IMR-90 (cell line): ENCODE measurements at regions not wholly inside any gene's neighbourhood (a gene's known extent, or its start where the extent isn't known, plus 50 kb on each side); places are given as distances from the start of the nearest gene placed in this dataset.

Experiments
- ATAC-seq: fragments of 200-7000 bp; cut with Tn5 transposase; 2 replicates; pipeline ENCODE4 v1.9.1; 2020; ENCODE audit warnings: low read depth, mild to moderate bottlenecking, moderate library complexity
- BruUV-seq: library from RNA; stranded (reverse); fragments of 400-500 nt; replicated peaks from 2 replicates; lab custom pipeline; 2021; lab: Mats Ljungman, UMichigan
- CTCF ChIA-PET: fragments of 300-600 bp; formaldehyde crosslinking; extraction: SDS; loops from one replicate; lab custom pipeline; 2021; ENCODE audit warnings: antibody characterized with exemption; lab: Yijun Ruan, JAX
- POLR2A ChIA-PET: fragments of 300-600 bp; sonication (Branson Sonifier 250); formaldehyde crosslinking; loops from one replicate; lab custom pipeline; 2022; ENCODE audit warnings: antibody characterized with exemption; ENCODE audit not compliant: unreplicated experiment; lab: Charles Lee
- DNase-seq: peaks from one replicate; pipeline ENCODE4 v3.0.0; 2013
- H2AFZ ChIP-seq: replicated peaks from 2 replicates; pipeline ENCODE3; 2013; ENCODE audit warnings: low read length, mild to moderate bottlenecking; ENCODE audit not compliant: poor library complexity
- H2AK5ac ChIP-seq: 2 replicates; pipeline ENCODE4 v1.6.1; 2013; ENCODE audit warnings: low read depth, low read length, inconsistent platforms
- H2AK9ac ChIP-seq: replicated peaks from 2 replicates; pipeline ENCODE3; 2013; ENCODE audit warnings: mild to moderate bottlenecking, low read depth, low read length, moderate library complexity; ENCODE audit not compliant: poor library complexity
- H2BK120ac ChIP-seq: 2 replicates; pipeline ENCODE4 v1.6.1; 2013; ENCODE audit warnings: low read depth, low read length, inconsistent platforms
- H2BK15ac ChIP-seq: 3 replicates; pipeline ENCODE4 v1.6.1; 2013; ENCODE audit warnings: low read depth, low read length, inconsistent platforms
- H2BK20ac ChIP-seq: 2 replicates; pipeline ENCODE4 v1.6.1; 2013; ENCODE audit warnings: low read depth, mild to moderate bottlenecking, inconsistent platforms, low read length, moderate library complexity
- H2BK5ac ChIP-seq: 2 replicates; pipeline ENCODE4 v1.6.1; 2013; ENCODE audit warnings: mild to moderate bottlenecking, low read depth, low read length, inconsistent platforms; ENCODE audit not compliant: poor library complexity, severe bottlenecking
- H3K14ac ChIP-seq: replicated peaks from 2 replicates; pipeline ENCODE4 v1.6.1; 2013; ENCODE audit warnings: low read depth, low read length, inconsistent platforms
- H3K18ac ChIP-seq: 2 replicates; pipeline ENCODE4 v1.6.1; 2013; ENCODE audit warnings: low read depth, low read length, control low read depth
- H3K23ac ChIP-seq: 2 replicates; pipeline ENCODE4 v1.6.1; 2013; ENCODE audit warnings: low read depth, low read length, inconsistent platforms
- H3K27ac ChIP-seq: 2 replicates; pipeline ENCODE4 v1.5.1; 2013; ENCODE audit warnings: mild to moderate bottlenecking, control low read depth, low read length; ENCODE audit not compliant: insufficient read depth
- H3K27me3 ChIP-seq: 2 replicates; pipeline ENCODE4 v1.6.1; 2013; ENCODE audit warnings: low read length; ENCODE audit not compliant: control insufficient read depth, insufficient read depth
- H3K36me3 ChIP-seq: 2 replicates; pipeline ENCODE4 v1.6.1; 2013; ENCODE audit warnings: low read length, mixed read lengths; ENCODE audit not compliant: control insufficient read depth, insufficient read depth
- H3K4ac ChIP-seq: 2 replicates; pipeline ENCODE4 v1.6.1; 2013; ENCODE audit warnings: low read depth, low read length, inconsistent platforms
- H3K4me1 ChIP-seq: 2 replicates; pipeline ENCODE4 v1.6.1; 2013; ENCODE audit warnings: low read length, mixed read lengths; ENCODE audit not compliant: control insufficient read depth, insufficient read depth
- H3K4me2 ChIP-seq: 2 replicates; pipeline ENCODE4 v1.6.1; 2013; ENCODE audit warnings: low read depth, mild to moderate bottlenecking, control low read depth, low read length, moderate library complexity
- H3K4me3 ChIP-seq: 2 replicates; pipeline ENCODE4 v1.5.1; 2013; ENCODE audit warnings: low read depth, mild to moderate bottlenecking, control low read depth, low read length, moderate library complexity; ENCODE audit not compliant: insufficient read depth
- H3K56ac ChIP-seq: 2 replicates; pipeline ENCODE4 v1.6.1; 2013; ENCODE audit warnings: low read length, inconsistent platforms; ENCODE audit not compliant: insufficient read depth; ENCODE audit errors: extremely low read depth
- H3K79me1 ChIP-seq, 2 experiments: 2 replicates each; pipeline ENCODE4 v1.6.1; 2013; ENCODE audit warnings: low read length in 2 of 2, inconsistent platforms in 1 of 2, low read depth in 1 of 2
- H3K9ac ChIP-seq: 2 replicates; pipeline ENCODE4 v1.6.1; 2013; ENCODE audit warnings: low read depth, low read length, control low read depth
- H3K9me1 ChIP-seq: 2 replicates; pipeline ENCODE4 v1.6.1; 2013; ENCODE audit warnings: low read length, inconsistent platforms; ENCODE audit not compliant: insufficient read depth
- H3K9me3 ChIP-seq: 2 replicates; pipeline ENCODE4 v1.6.1; 2013; ENCODE audit warnings: low read length; ENCODE audit not compliant: control insufficient read depth, insufficient read depth
- H4K20me1 ChIP-seq: 2 replicates; pipeline ENCODE4 v1.6.1; 2013; ENCODE audit warnings: low read length, inconsistent platforms; ENCODE audit not compliant: insufficient read depth
- H4K5ac ChIP-seq: 2 replicates; pipeline ENCODE4 v1.6.1; 2013; ENCODE audit warnings: mild to moderate bottlenecking, low read depth, low read length, control low read depth
- H4K8ac ChIP-seq, 2 experiments: 2 replicates each; pipeline ENCODE4 v1.6.1; 2013; ENCODE audit warnings: low read depth in 2 of 2, low read length in 2 of 2, control low read depth in 1 of 2, inconsistent platforms in 1 of 2
- H4K91ac ChIP-seq: 2 replicates; pipeline ENCODE4 v1.6.1; 2013; ENCODE audit warnings: low read depth, low read length, inconsistent platforms; ENCODE audit not compliant: insufficient read depth
- BHLHE40 ChIP-seq: fragments of 150-350 bp; IDR thresholded peaks from 2 replicates; pipeline ENCODE4 v1.6.1; 2016; ENCODE audit warnings: mild to moderate bottlenecking, low read depth, low read length
- CEBPB ChIP-seq: IDR thresholded peaks from 2 replicates; pipeline ENCODE4 v1.6.1; 2012; ENCODE audit warnings: low read depth, low read length, improper control_type of control experiment
- CHD1 ChIP-seq: IDR thresholded peaks from 2 replicates; pipeline ENCODE4 v1.6.1; 2012; ENCODE audit warnings: low read depth, low read length, improper control_type of control experiment
- FOS ChIP-seq: fragments of 150-350 bp; IDR thresholded peaks from 2 replicates; pipeline ENCODE4 v1.6.1; 2016; ENCODE audit warnings: low read depth, low read length
- MAFK ChIP-seq: IDR thresholded peaks from 2 replicates; pipeline ENCODE4 v1.6.1; 2012; ENCODE audit warnings: low read depth, low read length, improper control_type of control experiment
- MXI1 ChIP-seq: IDR thresholded peaks from 2 replicates; pipeline ENCODE4 v1.6.1; 2012; ENCODE audit warnings: low read depth, mild to moderate bottlenecking, low read length, moderate library complexity, borderline replicate concordance
- NFE2L2 ChIP-seq: fragments of 150-350 bp; IDR thresholded peaks from 2 replicates; pipeline ENCODE4 v1.6.1; 2016; ENCODE audit warnings: low read depth, mild to moderate bottlenecking, low read length
- POLR2A ChIP-seq: IDR thresholded peaks from 2 replicates; pipeline ENCODE4 v1.6.1; 2012; ENCODE audit warnings: mild to moderate bottlenecking, low read depth, low read length
- RAD21 ChIP-seq: IDR thresholded peaks from 2 replicates; pipeline ENCODE4 v1.6.1; 2012; ENCODE audit warnings: low read length, improper control_type of control experiment
- RCOR1 ChIP-seq: IDR thresholded peaks from 2 replicates; pipeline ENCODE4 v1.6.1; 2012; ENCODE audit warnings: mild to moderate bottlenecking, low read length, improper control_type of control experiment; ENCODE audit not compliant: insufficient replicate concordance
- RFX5 ChIP-seq: IDR thresholded peaks from 2 replicates; pipeline ENCODE4 v1.8.0; 2012; ENCODE audit warnings: low read depth, mild to moderate bottlenecking, low read length, moderate library complexity
- SMC3 ChIP-seq: fragments of 150-350 bp; IDR thresholded peaks from 2 replicates; pipeline ENCODE4 v1.6.1; 2016; ENCODE audit warnings: low read depth, mild to moderate bottlenecking, antibody characterized with exemption, low read length, moderate library complexity
- USF2 ChIP-seq: fragments of 150-350 bp; IDR thresholded peaks from 2 replicates; pipeline ENCODE4 v1.6.1; 2017; ENCODE audit warnings: mild to moderate bottlenecking, antibody characterized with exemption, low read length, low read depth
- dilution Hi-C: fragments of 300-500 bp; cut with HindIII; formaldehyde crosslinking; loops from one replicate; pipeline ENCODE4 v1.14.3; 2018; ENCODE audit warnings: low sequenced_read_pairs; ENCODE audit not compliant: unreplicated experiment
- in situ Hi-C: fragments of 300-500 bp; cut with MboI; formaldehyde crosslinking; loops from 3 replicates; pipeline ENCODE4 v1.14.3; 2019; ENCODE audit warnings: low sequenced_read_pairs, inconsistent platforms, mixed read lengths
- intact Hi-C: fragments of 100-400 bp; cut with micrococcal nuclease; formaldehyde crosslinking; loops from 2 replicates; pipeline ENCODE4 v1.10.0; 2022
- TF ChIP-seq, protein P1 (sequence below): fragments of 150-350 bp; IDR thresholded peaks from 2 replicates; pipeline ENCODE4 v1.6.1; 2016; ENCODE audit warnings: low read depth, mild to moderate bottlenecking, low read length, moderate library complexity, borderline replicate concordance
- TF ChIP-seq, protein P2 (sequence below): conservative IDR thresholded peaks from 2 replicates; pipeline ENCODE4 v1.5.1; 2012; ENCODE audit warnings: mild to moderate bottlenecking, low read depth, low read length, improper control_type of control experiment

DNA sequence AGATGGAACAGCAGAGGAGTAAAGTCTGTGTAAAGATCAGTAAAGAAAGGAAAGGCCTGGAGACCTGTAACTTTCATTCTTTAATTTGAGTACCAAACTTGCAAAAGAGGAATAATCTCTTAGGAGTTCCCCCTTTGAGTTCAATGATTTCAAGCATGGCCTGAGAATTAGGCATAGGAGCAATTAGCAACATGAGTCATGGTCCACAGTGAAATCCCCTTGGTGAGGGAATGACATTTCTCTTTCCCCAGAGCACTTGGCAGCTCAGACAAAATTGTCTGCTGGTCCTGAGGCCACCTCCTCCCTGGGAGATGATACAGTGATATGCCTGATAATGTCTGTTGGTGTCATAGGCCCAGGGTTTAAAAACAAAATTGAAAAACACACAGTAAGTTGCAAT lies 81.4 kb upstream of the CRBN start:
- no TSS peak for BruUV-seq
- dilution Hi-C loops: no loop called here
- no peaks in the 10 kb centered on the region for H3K9me1 ChIP-seq
- H3K56ac ChIP-seq: no peak overlapping the region
- CTCF ChIA-PET: no interaction called here
- no peak overlapping the region for H3K23ac ChIP-seq
- H2AK9ac ChIP-seq: no peak overlapping the region
- ATAC-seq (no peak), DNase-seq (no peak)
- no peak overlapping the region for H3K4me3 ChIP-seq
- POLR2A ChIA-PET: no interaction called here
- no peak overlapping the region for H2BK120ac ChIP-seq
- H2AK5ac ChIP-seq: no peak overlapping the region
- no peaks in the 10 kb centered on the region for H3K36me3 ChIP-seq
- no peak overlapping the region for H4K91ac ChIP-seq
- H2BK15ac ChIP-seq: no peak overlapping the region
- H4K8ac ChIP-seq: no peak overlapping the region
- H2AFZ ChIP-seq: no peak overlapping the region
- H2BK20ac ChIP-seq: no peak overlapping the region
- H3K14ac ChIP-seq: no peak overlapping the region
- no peaks in the 10 kb centered on the region for H4K20me1 ChIP-seq
- H3K18ac ChIP-seq: no peak overlapping the region
- H4K5ac ChIP-seq: no peak overlapping the region
- H3K4ac ChIP-seq: no peak overlapping the region
- no peaks in the 10 kb centered on the region for H3K4me1 ChIP-seq
- no peak overlapping the region for H3K9ac ChIP-seq
- in situ Hi-C loops: no loop called here
- no peaks in the 10 kb centered on the region for H3K27me3 ChIP-seq
- intact Hi-C loops: no loop called here
- H3K9me3 ChIP-seq: peaks cover 9% of the 10 kb centered on the region
- H3K27ac ChIP-seq: no peak overlapping the region
- H2BK5ac ChIP-seq: no peak overlapping the region
- H3K79me1 ChIP-seq: no peaks in the 10 kb centered on the region
- no peak overlapping the region for H3K4me2 ChIP-seq
- no peak for TF ChIP-seq RFX5
- TF ChIP-seq MXI1: no peak
- TF ChIP-seq RCOR1: no peak
- TF ChIP-seq POLR2A: no peak
- TF ChIP-seq USF2: no peak
- TF ChIP-seq, protein P1, sequence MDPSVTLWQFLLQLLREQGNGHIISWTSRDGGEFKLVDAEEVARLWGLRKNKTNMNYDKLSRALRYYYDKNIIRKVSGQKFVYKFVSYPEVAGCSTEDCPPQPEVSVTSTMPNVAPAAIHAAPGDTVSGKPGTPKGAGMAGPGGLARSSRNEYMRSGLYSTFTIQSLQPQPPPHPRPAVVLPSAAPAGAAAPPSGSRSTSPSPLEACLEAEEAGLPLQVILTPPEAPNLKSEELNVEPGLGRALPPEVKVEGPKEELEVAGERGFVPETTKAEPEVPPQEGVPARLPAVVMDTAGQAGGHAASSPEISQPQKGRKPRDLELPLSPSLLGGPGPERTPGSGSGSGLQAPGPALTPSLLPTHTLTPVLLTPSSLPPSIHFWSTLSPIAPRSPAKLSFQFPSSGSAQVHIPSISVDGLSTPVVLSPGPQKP: no peak
- TF ChIP-seq SMC3: no peak
- no peak for TF ChIP-seq FOS
- no peak for TF ChIP-seq NFE2L2
- no peak for TF ChIP-seq CEBPB
- TF ChIP-seq CHD1: no peak
- no peak for TF ChIP-seq BHLHE40
- TF ChIP-seq RAD21: no peak
- TF ChIP-seq, protein P2, sequence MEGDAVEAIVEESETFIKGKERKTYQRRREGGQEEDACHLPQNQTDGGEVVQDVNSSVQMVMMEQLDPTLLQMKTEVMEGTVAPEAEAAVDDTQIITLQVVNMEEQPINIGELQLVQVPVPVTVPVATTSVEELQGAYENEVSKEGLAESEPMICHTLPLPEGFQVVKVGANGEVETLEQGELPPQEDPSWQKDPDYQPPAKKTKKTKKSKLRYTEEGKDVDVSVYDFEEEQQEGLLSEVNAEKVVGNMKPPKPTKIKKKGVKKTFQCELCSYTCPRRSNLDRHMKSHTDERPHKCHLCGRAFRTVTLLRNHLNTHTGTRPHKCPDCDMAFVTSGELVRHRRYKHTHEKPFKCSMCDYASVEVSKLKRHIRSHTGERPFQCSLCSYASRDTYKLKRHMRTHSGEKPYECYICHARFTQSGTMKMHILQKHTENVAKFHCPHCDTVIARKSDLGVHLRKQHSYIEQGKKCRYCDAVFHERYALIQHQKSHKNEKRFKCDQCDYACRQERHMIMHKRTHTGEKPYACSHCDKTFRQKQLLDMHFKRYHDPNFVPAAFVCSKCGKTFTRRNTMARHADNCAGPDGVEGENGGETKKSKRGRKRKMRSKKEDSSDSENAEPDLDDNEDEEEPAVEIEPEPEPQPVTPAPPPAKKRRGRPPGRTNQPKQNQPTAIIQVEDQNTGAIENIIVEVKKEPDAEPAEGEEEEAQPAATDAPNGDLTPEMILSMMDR: no peak
- TF ChIP-seq MAFK: no peak
